GM23338 (cell line): ENCODE measurements at regions not wholly inside any gene's neighbourhood (a gene's known extent, or its start where the extent isn't known, plus 50 kb on each side); places are given as distances from the start of the nearest gene placed in this dataset.

Source experiments
- ATAC-seq: fragments of 200-7000 bp; cut with Tn5 transposase; 3 replicates; pipeline ENCODE4 v1.9.1; 2020
- DNase-seq: peaks from one replicate; pipeline ENCODE4 v3.0.0-alpha.2; 2015; ENCODE audit warnings: low spot score
- H2AFZ ChIP-seq: fragments of 200-600 bp; sonication (generic); 2 replicates; pipeline ENCODE4 v1.8.0; 2016; ENCODE audit warnings: antibody characterized with exemption, mild to moderate bottlenecking, moderate library complexity
- H3F3A ChIP-seq: fragments of 200-600 bp; sonication (generic); replicated peaks from 2 replicates; pipeline ENCODE4 v1.8.0; 2017; ENCODE audit warnings: antibody characterized with exemption, mixed run types, low read depth
- H3K27ac ChIP-seq: fragments of 200-600 bp; sonication (generic); 2 replicates; pipeline ENCODE4 v1.6.1; 2016; ENCODE audit warnings: low read depth
- H3K27me3 ChIP-seq: fragments of 200-600 bp; sonication (generic); 2 replicates; pipeline ENCODE4 v1.8.0; 2016; ENCODE audit warnings: mild to moderate bottlenecking, mixed run types, moderate library complexity; ENCODE audit not compliant: insufficient read depth
- H3K36me3 ChIP-seq: fragments of 200-600 bp; sonication (generic); 2 replicates; pipeline ENCODE4 v1.8.0; 2016; ENCODE audit warnings: mild to moderate bottlenecking; ENCODE audit not compliant: insufficient read depth
- H3K4me1 ChIP-seq: fragments of 200-600 bp; sonication (generic); 2 replicates; pipeline ENCODE4 v1.8.0; 2016; ENCODE audit warnings: mild to moderate bottlenecking, moderate library complexity; ENCODE audit not compliant: insufficient read depth
- H3K4me2 ChIP-seq: fragments of 200-600 bp; sonication (generic); 2 replicates; pipeline ENCODE4 v1.7.1; 2017; ENCODE audit warnings: mixed run types
- H3K4me3 ChIP-seq: fragments of 200-600 bp; sonication (generic); 2 replicates; pipeline ENCODE4 v1.6.1; 2016; ENCODE audit warnings: mixed run types
- H3K79me2 ChIP-seq: fragments of 200-600 bp; sonication (generic); replicated peaks from 2 replicates; pipeline ENCODE4 v1.8.0; 2017; ENCODE audit warnings: mild to moderate bottlenecking; ENCODE audit not compliant: insufficient read depth
- H3K9me2 ChIP-seq: fragments of 200-600 bp; sonication (generic); 2 replicates; pipeline ENCODE4 v1.8.0; 2017; ENCODE audit not compliant: insufficient read depth
- H4K20me1 ChIP-seq: fragments of 200-600 bp; sonication (generic); replicated peaks from 2 replicates; pipeline ENCODE4 v1.8.0; 2017; ENCODE audit warnings: mild to moderate bottlenecking; ENCODE audit not compliant: insufficient read depth
- H3K27ac Mint-ChIP-seq: 2 replicates; pipeline ENCODE4 v1.8.0; 2020; ENCODE audit warnings: inconsistent platforms, mild to moderate bottlenecking, moderate library complexity, mixed read lengths
- H3K27me3 Mint-ChIP-seq: 3 replicates; pipeline ENCODE4 v1.8.0; 2022; ENCODE audit warnings: low read depth, mild to moderate bottlenecking, moderate library complexity, mixed read lengths, inconsistent platforms; ENCODE audit not compliant: insufficient read depth, poor library complexity
- H3K36me3 Mint-ChIP-seq: 3 replicates; pipeline ENCODE4 v1.8.0; 2021; ENCODE audit warnings: low read depth, mild to moderate bottlenecking, inconsistent platforms, moderate library complexity, mixed read lengths
- H3K4me1 Mint-ChIP-seq: 3 replicates; pipeline ENCODE4 v1.8.0; 2020; ENCODE audit warnings: mild to moderate bottlenecking, inconsistent platforms, mixed read lengths
- H3K4me3 Mint-ChIP-seq: 3 replicates; pipeline ENCODE4 v1.8.0; 2021; ENCODE audit warnings: moderate library complexity, mild to moderate bottlenecking, inconsistent platforms, mixed read lengths
- H3K9me3 Mint-ChIP-seq: 3 replicates; pipeline ENCODE4 v1.8.0; 2020; ENCODE audit warnings: moderate library complexity, mild to moderate bottlenecking, inconsistent platforms, mixed read lengths
- CREB1 ChIP-seq: fragments of 250-450 bp; sonication (Bioruptor Pico); IDR thresholded peaks from 2 replicates; pipeline ENCODE4 v1.5.0; 2020; ENCODE audit warnings: low read depth, mild to moderate bottlenecking, moderate library complexity
- EZH2phosphoT487 ChIP-seq: fragments of 200-600 bp; sonication (generic); IDR thresholded peaks from one replicate; pipeline ENCODE4 v1.8.1; 2018; ENCODE audit warnings: antibody characterized with exemption; ENCODE audit not compliant: unreplicated experiment
- JUNB ChIP-seq: IDR thresholded peaks from one replicate; pipeline ENCODE4 v1.6.1; 2016; ENCODE audit warnings: antibody characterized with exemption; ENCODE audit not compliant: unreplicated experiment
- NANOG ChIP-seq: IDR thresholded peaks from 2 replicates; pipeline ENCODE4 v1.6.1; 2016; ENCODE audit warnings: antibody characterized with exemption, borderline replicate concordance
- POLR2AphosphoS5 ChIP-seq: IDR thresholded peaks from 2 replicates; pipeline ENCODE4 v1.6.1; 2016; ENCODE audit warnings: antibody characterized with exemption, low read depth
- ZNF331 ChIP-seq: fragments of 250-450 bp; sonication (Bioruptor Pico); IDR thresholded peaks from 2 replicates; pipeline ENCODE4 v1.5.0; 2020; ENCODE audit warnings: low read depth, mild to moderate bottlenecking, moderate library complexity
- ZNF462 ChIP-seq: fragments of 250-450 bp; sonication (Bioruptor Pico); IDR thresholded peaks from 2 replicates; pipeline ENCODE4 v1.5.0; 2020; ENCODE audit warnings: mild to moderate bottlenecking, moderate library complexity
- TF ChIP-seq, protein P1 (sequence below): IDR thresholded peaks from one replicate; pipeline ENCODE4 v1.6.1; 2018; ENCODE audit warnings: antibody characterized with exemption; ENCODE audit not compliant: unreplicated experiment
- TF ChIP-seq, protein P2 (sequence below): IDR thresholded peaks from 2 replicates; pipeline ENCODE4 v1.6.1; 2016; ENCODE audit warnings: antibody characterized with exemption

GRCh38 chr13:72170571-72170970 is 303.6 kb upstream of the DACH1 start:
- no peak overlapping the region for H3K4me3 Mint-ChIP-seq
- no peak overlapping the region for H3K4me3 ChIP-seq
- ATAC-seq: no peak
- no peaks in the 10 kb centered on the region for H3K27me3 Mint-ChIP-seq
- no peaks in the 10 kb centered on the region for H3K27me3 ChIP-seq
- H3K4me1 ChIP-seq: 0 out of 2 replicates have a peak, but pooled peaks cover under 1% of the 10 kb centered on the region
- H3K9me3 Mint-ChIP-seq: no peaks in the 10 kb centered on the region
- TF ChIP-seq ZNF462 (CRISPR knock-in tag) (no peak), EZH2phosphoT487 (no peak), POLR2AphosphoS5 (no peak), JUNB (no peak), CREB1 (no peak), NANOG (no peak), ZNF331 (CRISPR knock-in tag) (no peak)
- TF ChIP-seq, protein P1, sequence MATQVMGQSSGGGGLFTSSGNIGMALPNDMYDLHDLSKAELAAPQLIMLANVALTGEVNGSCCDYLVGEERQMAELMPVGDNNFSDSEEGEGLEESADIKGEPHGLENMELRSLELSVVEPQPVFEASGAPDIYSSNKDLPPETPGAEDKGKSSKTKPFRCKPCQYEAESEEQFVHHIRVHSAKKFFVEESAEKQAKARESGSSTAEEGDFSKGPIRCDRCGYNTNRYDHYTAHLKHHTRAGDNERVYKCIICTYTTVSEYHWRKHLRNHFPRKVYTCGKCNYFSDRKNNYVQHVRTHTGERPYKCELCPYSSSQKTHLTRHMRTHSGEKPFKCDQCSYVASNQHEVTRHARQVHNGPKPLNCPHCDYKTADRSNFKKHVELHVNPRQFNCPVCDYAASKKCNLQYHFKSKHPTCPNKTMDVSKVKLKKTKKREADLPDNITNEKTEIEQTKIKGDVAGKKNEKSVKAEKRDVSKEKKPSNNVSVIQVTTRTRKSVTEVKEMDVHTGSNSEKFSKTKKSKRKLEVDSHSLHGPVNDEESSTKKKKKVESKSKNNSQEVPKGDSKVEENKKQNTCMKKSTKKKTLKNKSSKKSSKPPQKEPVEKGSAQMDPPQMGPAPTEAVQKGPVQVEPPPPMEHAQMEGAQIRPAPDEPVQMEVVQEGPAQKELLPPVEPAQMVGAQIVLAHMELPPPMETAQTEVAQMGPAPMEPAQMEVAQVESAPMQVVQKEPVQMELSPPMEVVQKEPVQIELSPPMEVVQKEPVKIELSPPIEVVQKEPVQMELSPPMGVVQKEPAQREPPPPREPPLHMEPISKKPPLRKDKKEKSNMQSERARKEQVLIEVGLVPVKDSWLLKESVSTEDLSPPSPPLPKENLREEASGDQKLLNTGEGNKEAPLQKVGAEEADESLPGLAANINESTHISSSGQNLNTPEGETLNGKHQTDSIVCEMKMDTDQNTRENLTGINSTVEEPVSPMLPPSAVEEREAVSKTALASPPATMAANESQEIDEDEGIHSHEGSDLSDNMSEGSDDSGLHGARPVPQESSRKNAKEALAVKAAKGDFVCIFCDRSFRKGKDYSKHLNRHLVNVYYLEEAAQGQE: no peak
- TF ChIP-seq, protein P2, sequence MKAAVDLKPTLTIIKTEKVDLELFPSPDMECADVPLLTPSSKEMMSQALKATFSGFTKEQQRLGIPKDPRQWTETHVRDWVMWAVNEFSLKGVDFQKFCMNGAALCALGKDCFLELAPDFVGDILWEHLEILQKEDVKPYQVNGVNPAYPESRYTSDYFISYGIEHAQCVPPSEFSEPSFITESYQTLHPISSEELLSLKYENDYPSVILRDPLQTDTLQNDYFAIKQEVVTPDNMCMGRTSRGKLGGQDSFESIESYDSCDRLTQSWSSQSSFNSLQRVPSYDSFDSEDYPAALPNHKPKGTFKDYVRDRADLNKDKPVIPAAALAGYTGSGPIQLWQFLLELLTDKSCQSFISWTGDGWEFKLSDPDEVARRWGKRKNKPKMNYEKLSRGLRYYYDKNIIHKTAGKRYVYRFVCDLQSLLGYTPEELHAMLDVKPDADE: no peak
- H2AFZ ChIP-seq: peak overlapping the region; percentile 90
- no peaks in the 10 kb centered on the region for H3K79me2 ChIP-seq
- H3K36me3 Mint-ChIP-seq: no peaks in the 10 kb centered on the region
- H3K4me2 ChIP-seq: no peak overlapping the region
- H3F3A ChIP-seq: no peaks in the 10 kb centered on the region
- H4K20me1 ChIP-seq: no peaks in the 10 kb centered on the region
- no peak overlapping the region for H3K27ac ChIP-seq
- no peak for DNase-seq
- H3K9me2 ChIP-seq: no peaks in the 10 kb centered on the region
- no peaks in the 10 kb centered on the region for H3K36me3 ChIP-seq
- no peaks in the 10 kb centered on the region for H3K4me1 Mint-ChIP-seq
- no peak overlapping the region for H3K27ac Mint-ChIP-seq
